HG02938 (cell line): ENCODE measurements at regions not wholly inside any gene's neighbourhood (a gene's known extent, or its start where the extent isn't known, plus 50 kb on each side); places are given as distances from the start of the nearest gene placed in this dataset.

Experiments
- ATAC-seq: cut with Tn5 transposase; IDR thresholded peaks from one replicate; pipeline ENCODE4 v1.9.1; 2021; ENCODE audit warnings: mild to moderate bottlenecking, moderate library complexity; ENCODE audit not compliant: unreplicated experiment

- no peak for ATAC-seq
Observed at GRCh38 chr13:30033681-30034457, 183.5 kb upstream of the UBL3 start.

- no peak for ATAC-seq
Observed at GRCh38 chr13:30032263-30032662, 181.8 kb upstream of the UBL3 start.

GRCh38 chr13:30031488-30031887 is 181.1 kb upstream of the UBL3 start:
- ATAC-seq = no peak

GRCh38 chr13:30030141-30030750 is 179.8 kb upstream of the UBL3 start:
- no peak for ATAC-seq

- ATAC-seq = no peak
Observed at GRCh38 chr13:30027569-30028455, 177.4 kb upstream of the UBL3 start.

GRCh38 chr13:30026909-30027308 is 176.5 kb upstream of the UBL3 start:
- ATAC-seq = no peak

- no peak for ATAC-seq
Observed at GRCh38 chr13:30026093-30026492, 175.7 kb upstream of the UBL3 start.

- ATAC-seq = no peak
Observed at GRCh38 chr13:30025351-30025750, 174.9 kb upstream of the UBL3 start.

- ATAC-seq = no peak
Observed at GRCh38 chr13:30024125-30024865, 173.9 kb upstream of the UBL3 start.

- no peak for ATAC-seq
Observed at GRCh38 chr13:30023196-30023895, 172.9 kb upstream of the UBL3 start.

GRCh38 chr13:30022796-30023195 is 172.4 kb upstream of the UBL3 start:
- no peak for ATAC-seq

- no peak for ATAC-seq
Observed at GRCh38 chr13:30022256-30022655, 171.8 kb upstream of the UBL3 start.

- ATAC-seq = no peak
Observed at GRCh38 chr13:30021611-30022010, 171.2 kb upstream of the UBL3 start.

- no peak for ATAC-seq
Observed at GRCh38 chr13:30020726-30021312, 170.4 kb upstream of the UBL3 start.

- no peak for ATAC-seq
Observed at GRCh38 chr13:30019648-30020626, 169.5 kb upstream of the UBL3 start.

- no peak for ATAC-seq
Observed at GRCh38 chr13:30017880-30018279, 167.5 kb upstream of the UBL3 start.

- ATAC-seq = no peak
Observed at GRCh38 chr13:30016398-30016797, 166.0 kb upstream of the UBL3 start.

GRCh38 chr13:30009411-30009810 is 159.0 kb upstream of the UBL3 start:
- ATAC-seq = no peak

GRCh38 chr13:30006246-30006645 is 155.8 kb upstream of the UBL3 start:
- ATAC-seq = no peak
